HL-60 (cell line): ENCODE measurements at regions not wholly inside any gene's neighbourhood (a gene's known extent, or its start where the extent isn't known, plus 50 kb on each side); places are given as distances from the start of the nearest gene placed in this dataset.
"Not testable (repeated sequence)": the region's sequence is repeated elsewhere in the genome, so short reads cannot be mapped to it uniquely, and the experiment has no call there.

Experiments
- CTCF ChIP-seq: IDR thresholded peaks from one replicate; pipeline ENCODE4 v1.5.1; 2011; ENCODE audit warnings: low read length, control low read depth, inconsistent platforms; ENCODE audit not compliant: insufficient read depth
- GABPA ChIP-seq: IDR thresholded peaks from 2 replicates; pipeline ENCODE4 v1.6.1; 2012; ENCODE audit warnings: low read depth
- POLR2AphosphoS5 ChIP-seq: IDR thresholded peaks from 2 replicates; pipeline ENCODE4 v1.6.1; 2012; ENCODE audit warnings: low read depth
- REST ChIP-seq: IDR thresholded peaks from 2 replicates; pipeline ENCODE4 v1.6.1; 2012; ENCODE audit warnings: low read depth; ENCODE audit not compliant: insufficient replicate concordance
- SPI1 ChIP-seq: IDR thresholded peaks from 2 replicates; pipeline ENCODE4 v1.6.1; 2012; ENCODE audit warnings: low read depth, mild to moderate bottlenecking, borderline replicate concordance

- not testable (repeated sequence) for TF ChIP-seq CTCF, POLR2AphosphoS5, REST, SPI1, GABPA
Measured at GRCh38 chr17:37808846-37809245, 64.0 kb upstream of the HNF1B start.
